Testis (tissue), 2 donors: ENCODE measurements at regions not wholly inside any gene's neighbourhood (a gene's known extent, or its start where the extent isn't known, plus 50 kb on each side); places are given as distances from the start of the nearest gene placed in this dataset.

ENCODE experiments used
- DNase-seq: peaks from one replicate; pipeline ENCODE4 v3.0.0-alpha.2; 2019
- H3K27ac ChIP-seq, 2 donors: fragments of 200-600 bp; sonication (generic); one replicate each; pipeline ENCODE4 v1.5.1; 2019
- H3K27me3 ChIP-seq: fragments of 200-600 bp; sonication (generic); one replicate; pipeline ENCODE4 v1.5.1; 2019
- H3K36me3 ChIP-seq: fragments of 200-600 bp; sonication (generic); one replicate; pipeline ENCODE4 v1.5.1; 2017; ENCODE audit warnings: low read depth; ENCODE audit errors: missing control alignments
- H3K4me1 ChIP-seq: fragments of 200-600 bp; sonication (generic); one replicate; pipeline ENCODE4 v1.5.1; 2019
- H3K4me3 ChIP-seq, 2 donors: fragments of 200-600 bp; sonication (generic); one replicate each; pipeline ENCODE4 v1.5.1; 2017 to 2019
- H3K9me3 ChIP-seq: fragments of 200-600 bp; sonication (generic); one replicate; pipeline ENCODE4 v1.5.1; 2017
- CTCF ChIP-seq, 3 experiments: fragments of 450-650 bp in 2 of 3; fragments of 200-600 bp in 1 of 3; sonication (generic) in 1 of 3; IDR thresholded peaks; one replicate each; pipeline ENCODE4 v1.5.1; 2016 to 2019; ENCODE audit warnings: antibody characterized with exemption in 3 of 3, mild to moderate bottlenecking in 2 of 3, moderate library complexity in 1 of 3
- POLR2A ChIP-seq: fragments of 450-650 bp; IDR thresholded peaks from one replicate; pipeline ENCODE4 v1.6.1; 2017; ENCODE audit warnings: antibody characterized with exemption, mild to moderate bottlenecking, moderate library complexity
- WGBS, 2 donors: methylation state at CpG; one replicate each; pipeline ENCODE4 v1.1.5; 2018; 5-methylcytosine and 5-hydroxymethylcytosine counted together
- intact Hi-C: fragments of 100-400 bp; cut with DNase I; formaldehyde crosslinking; loops from one replicate; pipeline ENCODE4 v1.15.1; 2023; ENCODE audit warnings: low total_unique reads

GRCh38 chr22:49116486-49117120 is 711.1 kb downstream of the BRD1 start:
- WGBS, 2 donors = 87 to 88% methylated on average over 15 to 18 of the region's 19 CpGs
- no peak for DNase-seq
- Histone ChIP-seq H3K36me3 (no peaks in the 10 kb centered on the region), H3K4me3 (no peak overlapping the region), H3K4me1 (no peaks in the 10 kb centered on the region), H3K27me3 (no peaks in the 10 kb centered on the region), H3K9me3 (no peaks in the 10 kb centered on the region), H3K27ac (no peak overlapping the region)
- TF ChIP-seq CTCF (IDR thresholded peaks at IDR 0.05) = no peak
- no peak for TF ChIP-seq POLR2A
- intact Hi-C loops = no loop called here

GRCh38 chr22:49116021-49116420 is 711.7 kb downstream of the BRD1 start:
- Histone ChIP-seq H3K9me3 (no peaks in the 10 kb centered on the region), H3K27ac (no peak overlapping the region), H3K4me1 (no peaks in the 10 kb centered on the region), H3K4me3 (no peak overlapping the region), H3K36me3 (no peaks in the 10 kb centered on the region), H3K27me3 (no peaks in the 10 kb centered on the region)
- intact Hi-C loops = no loop called here
- TF ChIP-seq CTCF (IDR thresholded peaks at IDR 0.05) (no peak), POLR2A (no peak)
- DNase-seq = no peak
- WGBS, 2 donors = 91 to 94% methylated on average over 18 to 19 of the region's 19 CpGs

GRCh38 chr22:49115197-49115596 is 712.5 kb downstream of the BRD1 start:
- DNase-seq = no peak
- H3K4me1 ChIP-seq = no peaks in the 10 kb centered on the region
- no peaks in the 10 kb centered on the region for H3K9me3 ChIP-seq
- no peaks in the 10 kb centered on the region for H3K27me3 ChIP-seq
- H3K36me3 ChIP-seq = no peaks in the 10 kb centered on the region
- intact Hi-C loops = no loop called here
- no peak for TF ChIP-seq CTCF (IDR thresholded peaks at IDR 0.05)
- TF ChIP-seq POLR2A = no peak
- no peak overlapping the region for H3K27ac ChIP-seq
- 94 to 95% methylated on average over 7 of the region's 7 CpGs for WGBS, 2 donors
- no peak overlapping the region for H3K4me3 ChIP-seq

GRCh38 chr22:49113758-49114157 is 713.9 kb downstream of the BRD1 start:
- WGBS, 2 donors = 80 to 87% methylated on average over 10 to 12 of the region's 12 CpGs
- no peak overlapping the region for H3K27ac ChIP-seq
- intact Hi-C loops = no loop called here
- TF ChIP-seq CTCF (IDR thresholded peaks at IDR 0.05) = no peak
- TF ChIP-seq POLR2A = no peak
- H3K27me3 ChIP-seq = no peaks in the 10 kb centered on the region
- no peaks in the 10 kb centered on the region for H3K9me3 ChIP-seq
- no peak for DNase-seq
- no peak overlapping the region for H3K4me3 ChIP-seq
- H3K4me1 ChIP-seq = no peaks in the 10 kb centered on the region
- no peaks in the 10 kb centered on the region for H3K36me3 ChIP-seq
